Bone marrow (tissue), 2 donors: ENCODE measurements at regions not wholly inside any gene's neighbourhood (a gene's known extent, or its start where the extent isn't known, plus 50 kb on each side); places are given as distances from the start of the nearest gene placed in this dataset.
A peak's percentile ranks its signal among the peaks of the same experiment; 100 is the strongest.

Source experiments
- DNase-seq, 2 donors: peaks; one replicate each; lab custom pipeline; 2025; lab: John Stamatoyannopoulos, UW

DNA sequence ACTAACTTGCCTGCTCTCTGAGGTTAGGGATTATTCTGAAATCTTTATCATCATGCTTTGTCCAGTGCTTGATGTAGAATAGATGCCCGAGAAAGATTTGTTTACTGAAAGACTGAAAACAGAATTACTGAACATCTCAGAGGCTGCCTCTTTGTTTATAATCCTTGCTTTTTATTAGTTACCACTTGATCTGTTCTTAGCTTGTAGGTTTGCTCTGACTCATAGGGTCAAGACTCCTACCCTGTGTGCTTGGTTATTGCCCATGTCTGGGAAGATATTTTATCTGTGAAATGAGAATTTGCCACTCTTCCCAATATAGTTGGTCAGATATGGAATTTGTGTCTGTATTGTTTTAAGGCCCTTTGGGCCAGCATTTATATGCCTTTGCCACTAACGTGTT is 675.3 kb downstream of the DIAPH3 start:
- DNase-seq: no peak

- no peak for DNase-seq
These were observed 673.1 kb downstream of the DIAPH3 start for GRCh38 chr13:59490651-59491050.

- DNase-seq: no peak
These were observed 671.6 kb downstream of the DIAPH3 start for GRCh38 chr13:59492030-59492636.

DNA sequence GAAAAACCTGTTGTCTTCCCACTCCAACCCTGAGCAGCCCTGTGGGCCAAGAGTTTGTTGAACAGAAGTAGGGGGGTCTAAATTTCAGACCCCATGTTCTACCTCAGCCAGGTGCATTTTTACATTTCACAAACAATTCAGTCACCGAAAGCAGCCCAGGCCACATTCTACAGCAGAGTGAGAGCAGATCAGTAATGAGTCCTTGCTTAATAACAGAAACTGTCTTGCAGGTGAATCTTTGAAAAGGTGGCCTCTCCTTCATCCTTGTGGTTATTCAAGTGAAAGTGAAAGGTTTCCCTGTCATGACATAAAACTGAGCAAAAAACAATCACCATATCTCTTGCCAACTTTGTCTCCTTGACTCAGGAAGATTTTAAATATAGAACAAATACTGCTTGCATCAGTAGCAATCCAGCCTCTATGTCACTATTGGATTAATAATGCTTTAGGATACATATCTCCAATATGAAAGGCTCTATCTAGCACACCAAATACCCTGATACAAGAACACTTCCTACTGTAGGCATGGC is 670.2 kb downstream of the DIAPH3 start:
- no peak for DNase-seq

DNA sequence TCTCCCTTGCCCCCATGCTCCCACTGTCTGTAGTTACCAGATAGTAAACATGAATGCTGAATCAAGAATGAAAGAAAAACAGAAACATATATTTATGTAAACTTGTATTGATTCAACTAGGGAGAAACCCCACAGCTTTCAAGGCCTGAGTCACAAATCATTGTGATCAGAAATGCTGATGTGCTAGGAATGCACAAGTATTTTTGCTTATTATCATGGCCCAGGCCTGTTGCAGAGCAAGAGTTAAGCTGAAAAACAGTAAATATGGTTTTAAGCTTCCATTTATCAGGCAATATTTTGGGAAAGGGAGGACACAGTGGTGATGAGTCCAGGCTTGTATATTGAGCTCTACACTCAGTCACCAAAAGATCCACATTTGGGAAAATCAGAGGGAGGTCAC is 669.6 kb downstream of the DIAPH3 start:
- DNase-seq: no peak

DNA sequence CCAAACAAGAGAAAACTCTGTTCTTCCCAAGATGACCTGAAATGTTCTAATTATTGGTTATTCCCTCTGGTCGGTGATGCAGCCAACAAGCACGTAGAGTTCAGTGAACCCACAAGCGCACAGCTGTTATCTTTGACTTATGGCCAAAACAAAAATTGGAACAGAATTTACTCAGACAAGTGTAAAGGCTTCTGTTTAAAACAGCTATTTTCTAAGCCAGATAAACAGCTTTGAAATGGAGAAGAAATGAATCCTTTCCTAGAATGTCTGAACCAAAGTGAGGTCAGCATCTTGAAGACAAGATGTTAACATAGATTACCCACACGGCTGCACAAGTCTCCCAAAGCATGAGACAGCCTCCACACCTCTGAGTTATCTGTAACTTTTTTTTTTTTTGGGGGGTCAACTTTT is 669.2 kb downstream of the DIAPH3 start:
- DNase-seq: no peak

DNA sequence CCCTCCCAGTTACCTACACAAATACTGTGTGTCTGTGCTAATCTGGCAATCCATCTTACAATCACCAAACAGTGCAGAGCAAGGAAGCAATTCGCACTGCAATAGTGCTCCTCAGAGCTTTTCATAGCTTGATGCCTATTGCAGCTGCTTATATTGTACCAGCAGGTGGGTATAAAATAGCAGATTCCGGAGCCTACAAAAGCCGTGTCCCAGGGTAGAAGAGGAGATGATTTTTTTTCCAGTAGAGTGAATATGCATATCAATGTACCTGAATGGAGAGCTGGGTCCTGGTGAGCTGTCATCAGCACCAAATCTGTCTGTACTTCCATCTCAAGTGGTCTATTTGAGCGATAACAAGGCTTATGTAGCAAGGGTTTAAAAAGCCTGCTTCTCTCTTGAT is 668.4 kb downstream of the DIAPH3 start:
- no peak for DNase-seq

GRCh38 chr13:59495936-59496512 is 667.7 kb downstream of the DIAPH3 start:
- no peak for DNase-seq

- DNase-seq: no peak
These were observed 666.0 kb downstream of the DIAPH3 start for GRCh38 chr13:59497621-59498247.

GRCh38 chr13:59501004-59501403 is 662.7 kb downstream of the DIAPH3 start:
- DNase-seq: no peak

DNA sequence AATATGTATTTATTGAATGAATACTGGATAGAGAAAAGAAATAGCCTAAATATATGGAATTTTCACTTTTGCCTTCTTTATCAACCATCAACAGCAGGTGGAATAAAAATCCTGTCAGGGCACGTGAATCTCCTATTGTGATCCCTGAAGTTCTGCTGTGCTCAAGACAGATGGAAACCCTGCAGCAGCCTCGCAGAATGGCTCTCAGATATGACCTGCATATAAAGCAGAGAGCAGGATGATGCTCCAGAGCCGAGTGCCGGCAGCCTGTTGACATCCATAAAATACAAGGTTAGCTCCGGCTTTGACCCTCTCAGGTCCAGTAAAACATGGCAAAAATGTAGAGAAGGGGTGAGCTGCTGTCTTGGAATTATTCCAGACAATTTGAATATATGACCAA is 659.3 kb downstream of the DIAPH3 start:
- DNase-seq: no peak

GRCh38 chr13:59510386-59510785 is 653.3 kb downstream of the DIAPH3 start:
- no peak for DNase-seq

- DNase-seq: no peak
These were observed 650.0 kb downstream of the DIAPH3 start for GRCh38 chr13:59513686-59514085.

DNA sequence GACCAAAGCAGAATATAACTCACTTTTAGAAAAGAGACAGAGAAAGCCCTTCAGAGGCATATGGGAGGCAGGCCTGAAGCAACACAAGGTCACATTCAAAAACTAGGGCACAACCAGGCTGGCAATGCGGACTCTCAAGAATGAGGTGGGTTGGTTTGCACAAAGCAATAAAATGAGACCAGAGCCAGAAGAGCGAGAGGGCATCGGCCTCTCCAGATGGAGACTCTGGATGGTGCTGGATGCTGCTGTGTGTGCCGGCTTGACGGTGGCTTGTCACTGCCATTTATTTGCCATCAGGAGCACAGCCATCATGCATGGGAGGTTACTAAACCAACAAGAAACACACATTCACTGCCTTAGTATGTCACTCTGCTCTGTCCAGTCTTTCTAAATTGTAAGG is 649.4 kb downstream of the DIAPH3 start:
- no peak for DNase-seq

GRCh38 chr13:59519819-59520218 is 643.9 kb downstream of the DIAPH3 start:
- DNase-seq: no peak

- DNase-seq: no peak
These were observed 642.2 kb downstream of the DIAPH3 start for GRCh38 chr13:59521549-59521948.

- no peak for DNase-seq
These were observed 641.1 kb downstream of the DIAPH3 start for GRCh38 chr13:59522652-59523051.

DNA sequence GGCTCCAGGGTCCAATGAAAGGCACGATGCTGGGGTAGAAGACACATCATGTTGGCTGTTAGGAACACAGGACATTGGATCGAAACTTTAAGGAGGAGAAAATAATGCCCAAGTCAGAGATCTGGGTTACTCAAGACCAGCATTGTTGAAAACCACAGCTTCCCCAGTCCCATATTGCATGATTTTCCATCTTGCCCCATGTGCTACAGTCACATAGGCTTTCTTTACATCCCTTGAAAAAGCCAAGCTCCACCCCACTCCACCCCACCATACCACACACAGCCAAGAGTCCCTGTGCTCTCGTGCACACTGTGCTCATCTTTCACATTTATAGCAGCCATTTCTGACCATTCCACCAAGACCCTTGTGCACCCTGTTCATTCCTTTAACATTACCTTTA is 636.2 kb downstream of the DIAPH3 start:
- DNase-seq: no peak

DNA sequence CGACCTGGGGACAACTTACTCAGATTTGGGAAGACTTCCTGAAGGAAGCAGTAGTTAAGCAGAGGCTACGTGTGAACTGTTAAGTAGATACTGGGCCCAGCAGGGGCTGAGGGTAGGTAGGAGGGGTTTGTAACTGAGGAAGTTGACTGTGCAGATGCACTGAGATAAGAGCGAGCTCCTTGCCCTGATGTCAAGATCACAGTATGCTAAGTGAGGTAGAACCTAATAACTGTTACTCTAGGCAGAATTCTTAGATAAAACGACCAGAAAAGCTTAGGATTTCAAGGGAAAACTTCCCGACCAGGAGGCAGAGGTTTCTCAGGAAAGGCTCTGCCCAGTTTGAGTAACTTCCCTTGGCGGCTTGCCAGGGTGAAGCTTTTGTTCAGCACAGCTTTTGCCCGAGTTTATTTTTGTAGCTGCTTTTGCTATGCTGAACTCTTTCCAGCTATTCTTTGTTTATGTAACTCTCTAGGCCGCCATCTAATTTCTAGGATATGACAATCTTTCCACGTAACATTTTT is 632.1 kb downstream of the DIAPH3 start:
- peak in 1 of 2 donors; percentile 75 for DNase-seq

DNA sequence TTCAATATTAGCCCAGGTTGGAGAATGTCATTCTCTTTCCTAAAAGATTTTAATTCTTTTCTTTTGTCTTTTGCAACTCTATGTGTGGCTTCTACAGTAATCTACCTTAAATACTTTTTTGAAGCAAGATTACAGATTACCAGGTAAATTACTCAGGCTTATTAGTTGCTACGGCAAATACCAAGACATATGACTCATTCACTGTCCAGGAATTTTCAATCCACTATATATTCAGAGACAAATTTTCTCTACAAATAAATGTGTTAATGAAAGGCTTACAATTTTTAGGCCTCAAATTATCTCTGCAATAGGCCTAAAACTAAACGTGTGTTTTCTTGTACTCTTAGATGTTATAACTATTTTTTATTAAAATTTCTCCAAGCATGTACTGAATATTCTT is 631.3 kb downstream of the DIAPH3 start:
- no peak for DNase-seq

GRCh38 chr13:59533561-59534555 is 629.9 kb downstream of the DIAPH3 start:
- no peak for DNase-seq

GRCh38 chr13:59534806-59535205 is 628.9 kb downstream of the DIAPH3 start:
- no peak for DNase-seq
